Prostate gland (tissue), 2 donors: ENCODE measurements at regions not wholly inside any gene's neighbourhood (a gene's known extent, or its start where the extent isn't known, plus 50 kb on each side); places are given as distances from the start of the nearest gene placed in this dataset.
"Not testable (repeated sequence)": the region's sequence is repeated elsewhere in the genome, so short reads cannot be mapped to it uniquely, and the experiment has no call there.

Experiments used
- POLR2AphosphoS5 ChIP-seq: sonication (generic); formaldehyde crosslinking; IDR thresholded peaks from one replicate; pipeline ENCODE4 v1.6.1; 2017; ENCODE audit warnings: antibody characterized with exemption
- TF ChIP-seq, protein P1 (sequence below), 4 experiments: fragments of 200-600 bp in 2 of 4; fragments of 450-650 bp in 2 of 4; sonication (generic) in 2 of 4; IDR thresholded peaks; 1 replicate in 3 of 4; 2 replicates in 1 of 4; pipeline ENCODE4 v1.5.1; 2016 to 2019; ENCODE audit warnings: antibody characterized with exemption in 4 of 4, mild to moderate bottlenecking in 2 of 4, moderate library complexity in 2 of 4

DNA sequence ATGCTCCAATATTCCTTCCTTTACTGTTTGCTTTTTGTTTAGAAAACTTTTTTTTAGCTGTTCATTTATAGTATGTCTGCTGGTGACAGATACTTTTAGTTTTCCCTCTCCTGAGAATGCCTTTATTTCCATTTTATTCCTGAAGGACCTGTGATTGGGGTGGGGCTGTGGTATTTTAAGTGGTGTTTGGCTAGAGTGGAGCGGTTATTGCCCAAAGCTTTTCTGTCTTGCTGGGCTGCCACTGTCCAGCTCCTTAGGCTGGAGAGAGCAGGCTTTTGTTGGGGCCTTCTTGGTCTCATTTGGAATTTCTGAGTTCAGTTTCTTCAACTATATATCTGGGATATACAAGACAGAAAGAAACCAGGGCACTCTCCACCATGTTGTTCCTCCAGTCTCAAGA lies 160.0 kb upstream of the PLGLB2 start:
- TF ChIP-seq, protein P1, sequence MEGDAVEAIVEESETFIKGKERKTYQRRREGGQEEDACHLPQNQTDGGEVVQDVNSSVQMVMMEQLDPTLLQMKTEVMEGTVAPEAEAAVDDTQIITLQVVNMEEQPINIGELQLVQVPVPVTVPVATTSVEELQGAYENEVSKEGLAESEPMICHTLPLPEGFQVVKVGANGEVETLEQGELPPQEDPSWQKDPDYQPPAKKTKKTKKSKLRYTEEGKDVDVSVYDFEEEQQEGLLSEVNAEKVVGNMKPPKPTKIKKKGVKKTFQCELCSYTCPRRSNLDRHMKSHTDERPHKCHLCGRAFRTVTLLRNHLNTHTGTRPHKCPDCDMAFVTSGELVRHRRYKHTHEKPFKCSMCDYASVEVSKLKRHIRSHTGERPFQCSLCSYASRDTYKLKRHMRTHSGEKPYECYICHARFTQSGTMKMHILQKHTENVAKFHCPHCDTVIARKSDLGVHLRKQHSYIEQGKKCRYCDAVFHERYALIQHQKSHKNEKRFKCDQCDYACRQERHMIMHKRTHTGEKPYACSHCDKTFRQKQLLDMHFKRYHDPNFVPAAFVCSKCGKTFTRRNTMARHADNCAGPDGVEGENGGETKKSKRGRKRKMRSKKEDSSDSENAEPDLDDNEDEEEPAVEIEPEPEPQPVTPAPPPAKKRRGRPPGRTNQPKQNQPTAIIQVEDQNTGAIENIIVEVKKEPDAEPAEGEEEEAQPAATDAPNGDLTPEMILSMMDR (IDR thresholded peaks at IDR 0.05), result not testable (repeated sequence)
- not testable (repeated sequence) for TF ChIP-seq POLR2AphosphoS5
